ENCODE measurements at regions not wholly inside any gene's neighbourhood (a gene's known extent, or its start where the extent isn't known, plus 50 kb on each side); places are given as distances from the start of the nearest gene placed in this dataset.

- intact Hi-C loops (cut with DNase I; ENCODE audit: low total_unique reads) = no loop called here
- WGBS, 2 donors = 79 to 83% methylated on average over 3 of the region's 3 CpGs
- H3K9me3 ChIP-seq = no peaks in the 10 kb centered on the region
- TF ChIP-seq POLR2A (IDR thresholded peaks at IDR 0.05) = no peak
- no peak for TF ChIP-seq CTCF (IDR thresholded peaks at IDR 0.05)
- H3K4me3 ChIP-seq = no peak overlapping the region
- H3K27ac ChIP-seq = no peak overlapping the region
- no peaks in the 10 kb centered on the region for H3K27me3 ChIP-seq
- H3K4me1 ChIP-seq = no peaks in the 10 kb centered on the region
- H3K36me3 ChIP-seq (ENCODE audit: low read depth, missing control alignments) = no peaks in the 10 kb centered on the region
- DNase-seq = no peak
Observed at GRCh38 chr11:115092516-115092915, 411.7 kb downstream of the CADM1 start.

GRCh38 chr11:115097796-115098408, 406.3 kb downstream of the CADM1 start:
- H3K36me3 ChIP-seq (ENCODE audit: low read depth, missing control alignments) = no peaks in the 10 kb centered on the region
- 48 to 60% methylated on average over 6 of the region's 6 CpGs for WGBS, 2 donors
- H3K9me3 ChIP-seq = no peaks in the 10 kb centered on the region
- H3K27me3 ChIP-seq = no peaks in the 10 kb centered on the region
- no peak for DNase-seq
- no peak overlapping the region for H3K27ac ChIP-seq
- no peak for TF ChIP-seq CTCF (IDR thresholded peaks at IDR 0.05)
- TF ChIP-seq POLR2A (IDR thresholded peaks at IDR 0.05) = no peak
- intact Hi-C loops (cut with DNase I; ENCODE audit: low total_unique reads) = no loop called here
- no peak overlapping the region for H3K4me3 ChIP-seq
- H3K4me1 ChIP-seq = no peaks in the 10 kb centered on the region

- Histone ChIP-seq H3K27me3 (no peaks in the 10 kb centered on the region), H3K9me3 (no peaks in the 10 kb centered on the region), H3K27ac (no peak overlapping the region), H3K36me3 (ENCODE audit: low read depth, missing control alignments) (no peaks in the 10 kb centered on the region), H3K4me1 (no peaks in the 10 kb centered on the region), H3K4me3 (no peak overlapping the region)
- intact Hi-C loops (cut with DNase I; ENCODE audit: low total_unique reads) = no loop called here
- DNase-seq = no peak
- 93 to 94% methylated on average over 9 of the region's 9 CpGs for WGBS, 2 donors
- no peak for TF ChIP-seq CTCF (IDR thresholded peaks at IDR 0.05)
- no peak for TF ChIP-seq POLR2A (IDR thresholded peaks at IDR 0.05)
Observed at GRCh38 chr11:115100706-115101105, 403.5 kb downstream of the CADM1 start.

- no peak for TF ChIP-seq POLR2A (IDR thresholded peaks at IDR 0.05)
- TF ChIP-seq CTCF (IDR thresholded peaks at IDR 0.05) = no peak
- Histone ChIP-seq H3K4me3 (no peak overlapping the region), H3K27ac (no peak overlapping the region), H3K9me3 (no peaks in the 10 kb centered on the region), H3K27me3 (no peaks in the 10 kb centered on the region), H3K36me3 (ENCODE audit: low read depth, missing control alignments) (no peaks in the 10 kb centered on the region), H3K4me1 (no peaks in the 10 kb centered on the region)
- intact Hi-C loops (cut with DNase I; ENCODE audit: low total_unique reads) = no loop called here
- no peak for DNase-seq
- 77 to 86% methylated on average over 7 of the region's 7 CpGs for WGBS, 2 donors
Observed at GRCh38 chr11:115103921-115104320, 400.3 kb downstream of the CADM1 start.

GRCh38 chr11:115104851-115105453, 399.3 kb downstream of the CADM1 start:
- H3K4me3 ChIP-seq = no peak overlapping the region
- TF ChIP-seq POLR2A (IDR thresholded peaks at IDR 0.05) = no peak
- TF ChIP-seq CTCF (IDR thresholded peaks at IDR 0.05) = no peak
- no peaks in the 10 kb centered on the region for H3K4me1 ChIP-seq
- no peak for DNase-seq
- no peaks in the 10 kb centered on the region for H3K36me3 ChIP-seq (ENCODE audit: low read depth, missing control alignments)
- WGBS, 2 donors = 80 to 89% methylated on average over 9 of the region's 9 CpGs
- H3K27ac ChIP-seq = no peak overlapping the region
- intact Hi-C loops (cut with DNase I; ENCODE audit: low total_unique reads) = no loop called here
- no peaks in the 10 kb centered on the region for H3K27me3 ChIP-seq
- no peaks in the 10 kb centered on the region for H3K9me3 ChIP-seq

Measured in testis (tissue), 2 donors.